ENCODE measurements at regions not wholly inside any gene's neighbourhood (a gene's known extent, or its start where the extent isn't known, plus 50 kb on each side); places are given as distances from the start of the nearest gene placed in this dataset.

DNA sequence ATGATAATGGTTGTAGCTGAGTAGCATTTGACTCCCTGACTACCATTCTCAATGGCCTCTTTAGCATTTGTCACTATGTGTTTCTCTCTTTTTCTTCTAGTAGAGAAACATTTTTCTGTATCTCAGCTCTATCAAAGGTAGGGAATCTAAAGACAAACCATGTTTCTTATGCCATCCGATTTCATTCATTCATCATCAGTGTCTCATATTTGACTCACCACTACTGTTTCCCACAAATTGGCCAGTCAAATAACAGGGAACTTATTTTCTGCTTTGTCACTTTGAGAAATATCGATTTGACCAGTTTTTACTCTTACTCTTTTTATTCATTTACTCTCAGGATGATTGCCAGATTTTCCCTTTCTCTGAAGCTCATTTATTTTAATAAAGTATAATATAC lies 282.3 kb downstream of the TMEM167A start:
- TF ChIP-seq CREM (IDR thresholded peaks at IDR 0.05; ENCODE audit: low read depth), result no peak
- TF ChIP-seq CHD2 (IDR thresholded peaks at IDR 0.05; ENCODE audit: borderline replicate concordance, low read depth, low read length), result no peak
- no peak for TF ChIP-seq MTA3 (IDR thresholded peaks at IDR 0.05; ENCODE audit: borderline replicate concordance, low read length)
- TF ChIP-seq TCF7 (IDR thresholded peaks at IDR 0.05; ENCODE audit: borderline replicate concordance), result no peak

Measured in GM12878 (cell line).